Activated naive CD8-positive, alpha-beta T cell treated with anti-CD3 and anti-CD28 coated beads for 36 hours (primary cell): ENCODE measurements at regions not wholly inside any gene's neighbourhood (a gene's known extent, or its start where the extent isn't known, plus 50 kb on each side); places are given as distances from the start of the nearest gene placed in this dataset.
A peak's percentile ranks its signal among the peaks of the same experiment; 100 is the strongest.

Experiments used
- DNase-seq: peaks from one replicate; pipeline ENCODE4 v3.0.0; 2021
- H3K27ac Mint-ChIP-seq: one replicate; pipeline ENCODE4 v1.8.0; 2022; ENCODE audit warnings: mild to moderate bottlenecking, moderate library complexity, mixed read lengths
- H3K27me3 Mint-ChIP-seq: one replicate; pipeline ENCODE4 v1.8.0; 2022; ENCODE audit warnings: mild to moderate bottlenecking, mixed read lengths
- H3K36me3 Mint-ChIP-seq: one replicate; pipeline ENCODE4 v1.8.0; 2021; ENCODE audit warnings: mild to moderate bottlenecking, mixed read lengths
- H3K4me1 Mint-ChIP-seq: one replicate; pipeline ENCODE4 v1.8.0; 2021; ENCODE audit warnings: mixed read lengths
- H3K4me3 Mint-ChIP-seq: one replicate; pipeline ENCODE4 v1.8.0; 2022; ENCODE audit warnings: mild to moderate bottlenecking, moderate library complexity, mixed read lengths
- H3K9me3 Mint-ChIP-seq: one replicate; pipeline ENCODE4 v1.8.0; 2022; ENCODE audit warnings: mixed read lengths

DNA sequence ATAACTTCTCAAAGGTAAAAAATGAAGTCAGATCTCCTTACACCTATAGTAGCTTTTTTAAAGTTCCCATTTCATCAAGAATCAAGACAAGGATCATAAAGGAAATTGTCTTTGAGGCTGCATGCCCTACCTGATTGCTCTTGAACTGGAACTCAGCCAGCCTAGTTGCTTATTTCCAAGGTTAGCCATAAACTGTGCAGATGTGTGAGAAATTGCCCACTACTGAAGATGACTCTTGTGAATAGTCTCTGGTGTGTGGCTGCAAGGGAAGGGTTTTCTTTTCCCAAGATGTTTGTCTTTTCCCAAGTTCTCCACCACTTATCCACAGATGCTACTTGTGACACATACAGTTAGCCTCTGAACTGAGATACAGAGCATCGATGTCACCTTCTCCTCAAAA, 81.7 kb upstream of the DUSP10 start:
- DNase-seq = no peak
- H3K27ac Mint-ChIP-seq = no peak overlapping the region
- peaks cover 37% of the 10 kb centered on the region for H3K4me1 Mint-ChIP-seq
- H3K36me3 Mint-ChIP-seq = peaks cover 8% of the 10 kb centered on the region
- peaks cover 5% of the 10 kb centered on the region for H3K9me3 Mint-ChIP-seq
- H3K4me3 Mint-ChIP-seq = no peak overlapping the region
- peaks cover 3% of the 10 kb centered on the region for H3K27me3 Mint-ChIP-seq

DNA sequence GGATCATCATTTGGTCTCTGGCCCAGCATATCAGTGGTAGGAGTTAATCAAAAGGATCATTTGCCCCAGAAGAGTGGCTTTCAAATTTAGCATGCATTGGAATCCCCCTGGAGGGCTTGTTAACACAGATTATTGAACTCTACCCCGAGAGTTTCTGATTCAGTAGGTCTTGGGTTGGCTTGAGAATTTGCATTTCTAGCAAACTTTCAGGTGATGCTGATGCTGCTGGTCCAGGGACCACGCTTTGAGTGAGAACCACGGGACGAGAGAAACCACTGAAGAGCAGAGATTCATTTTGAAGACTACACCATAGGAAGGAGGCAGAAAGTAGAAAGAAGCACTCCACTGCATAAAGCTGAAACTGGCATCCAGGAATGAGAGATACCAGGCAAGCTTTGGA, 81.3 kb upstream of the DUSP10 start:
- Mint-ChIP-seq H3K4me1 (peaks cover 34% of the 10 kb centered on the region), H3K27ac (no peak overlapping the region), H3K27me3 (peaks cover 3% of the 10 kb centered on the region), H3K9me3 (peaks cover 5% of the 10 kb centered on the region), H3K4me3 (no peak overlapping the region), H3K36me3 (peaks cover 6% of the 10 kb centered on the region)
- no peak for DNase-seq

DNA sequence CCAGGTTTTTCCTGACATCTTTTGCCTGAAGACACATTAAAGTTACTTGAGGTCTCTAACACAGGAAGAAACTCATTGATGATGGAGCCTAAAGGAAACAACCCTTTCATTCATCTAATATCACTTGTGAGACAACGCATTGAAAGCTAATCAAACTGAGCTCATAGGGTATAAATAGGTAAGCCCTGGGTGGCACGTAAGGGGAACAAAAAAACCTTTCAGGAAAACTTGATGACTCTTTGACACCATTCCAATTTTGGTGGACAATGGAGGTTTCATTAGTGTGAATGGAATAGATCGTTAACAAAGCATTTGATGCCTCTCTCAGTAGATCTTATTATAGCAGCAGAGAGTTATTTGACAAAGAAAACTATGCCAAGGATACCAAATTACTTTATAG, 80.7 kb upstream of the DUSP10 start:
- H3K9me3 Mint-ChIP-seq = peaks cover 5% of the 10 kb centered on the region
- peaks cover 30% of the 10 kb centered on the region for H3K4me1 Mint-ChIP-seq
- H3K27ac Mint-ChIP-seq = no peak overlapping the region
- H3K27me3 Mint-ChIP-seq = peaks cover 3% of the 10 kb centered on the region
- DNase-seq = no peak
- no peak overlapping the region for H3K4me3 Mint-ChIP-seq
- peaks cover 6% of the 10 kb centered on the region for H3K36me3 Mint-ChIP-seq

DNA sequence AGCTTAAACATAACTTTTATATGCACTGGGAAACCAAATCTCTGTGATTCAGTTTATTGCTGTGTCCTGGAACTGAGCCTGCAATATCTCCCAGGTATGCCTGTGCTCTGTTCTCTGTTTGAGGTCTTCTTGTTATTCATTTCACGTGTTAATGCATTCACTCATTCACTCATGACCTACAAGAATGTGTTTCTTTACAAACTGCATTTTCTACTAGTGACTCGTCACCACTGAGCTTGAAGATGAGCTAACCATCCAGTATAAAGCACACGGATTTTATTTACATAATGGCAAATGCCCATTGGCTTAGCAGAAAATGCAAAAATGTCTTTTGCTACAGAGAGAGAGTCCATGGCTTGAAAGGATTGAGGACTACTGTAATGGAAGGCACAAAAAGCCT, 75.0 kb upstream of the DUSP10 start:
- H3K9me3 Mint-ChIP-seq = no peaks in the 10 kb centered on the region
- H3K4me3 Mint-ChIP-seq = no peak overlapping the region
- no peak overlapping the region for H3K27ac Mint-ChIP-seq
- H3K4me1 Mint-ChIP-seq = no peaks in the 10 kb centered on the region
- H3K36me3 Mint-ChIP-seq = no peaks in the 10 kb centered on the region
- H3K27me3 Mint-ChIP-seq = no peaks in the 10 kb centered on the region
- no peak for DNase-seq

DNA sequence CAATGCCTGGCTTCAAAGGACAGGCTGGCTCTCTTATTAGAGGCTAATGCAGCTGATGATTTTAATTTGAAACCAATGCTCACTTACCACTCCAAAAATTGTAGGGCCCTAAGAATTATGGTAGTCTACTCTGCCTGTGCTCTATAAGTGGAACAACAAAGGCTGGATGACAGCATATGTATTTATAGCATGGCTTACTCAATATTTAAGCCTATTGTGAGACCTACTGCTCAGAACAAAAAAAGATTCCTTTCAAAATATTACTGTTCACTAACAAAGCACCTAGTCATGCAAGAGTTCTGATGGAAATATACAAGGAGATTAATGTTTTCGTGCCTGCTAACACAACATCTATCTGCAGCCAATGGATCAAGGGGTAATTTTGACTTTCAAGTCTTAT, 73.8 kb upstream of the DUSP10 start:
- H3K27me3 Mint-ChIP-seq = no peaks in the 10 kb centered on the region
- H3K27ac Mint-ChIP-seq = no peak overlapping the region
- H3K4me3 Mint-ChIP-seq = no peak overlapping the region
- no peaks in the 10 kb centered on the region for H3K9me3 Mint-ChIP-seq
- peaks cover 4% of the 10 kb centered on the region for H3K36me3 Mint-ChIP-seq
- no peak for DNase-seq
- peaks cover 8% of the 10 kb centered on the region for H3K4me1 Mint-ChIP-seq

DNA sequence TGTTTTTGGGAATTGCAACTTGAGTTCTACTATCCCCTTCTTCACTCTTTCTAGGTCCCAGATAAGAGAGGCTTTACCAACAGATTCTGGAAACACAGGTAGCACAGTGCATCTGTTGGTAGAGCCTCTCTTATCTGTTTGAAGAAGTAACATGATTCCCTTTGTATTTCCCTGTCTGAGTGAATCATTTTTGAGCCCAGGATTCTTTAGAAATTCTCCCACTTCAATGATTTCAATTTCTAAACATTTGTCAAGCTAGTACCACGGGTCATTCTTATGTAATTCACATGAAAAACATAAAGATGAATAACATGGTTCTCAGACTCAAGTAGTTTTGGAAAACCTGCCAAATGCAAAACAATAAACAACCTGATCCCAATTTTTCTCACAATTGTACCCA, 72.0 kb upstream of the DUSP10 start:
- Mint-ChIP-seq H3K4me1 (peaks cover 26% of the 10 kb centered on the region), H3K9me3 (peaks cover 2% of the 10 kb centered on the region), H3K4me3 (no peak overlapping the region), H3K27me3 (no peaks in the 10 kb centered on the region), H3K36me3 (peaks cover 14% of the 10 kb centered on the region), H3K27ac (no peak overlapping the region)
- DNase-seq = no peak

DNA sequence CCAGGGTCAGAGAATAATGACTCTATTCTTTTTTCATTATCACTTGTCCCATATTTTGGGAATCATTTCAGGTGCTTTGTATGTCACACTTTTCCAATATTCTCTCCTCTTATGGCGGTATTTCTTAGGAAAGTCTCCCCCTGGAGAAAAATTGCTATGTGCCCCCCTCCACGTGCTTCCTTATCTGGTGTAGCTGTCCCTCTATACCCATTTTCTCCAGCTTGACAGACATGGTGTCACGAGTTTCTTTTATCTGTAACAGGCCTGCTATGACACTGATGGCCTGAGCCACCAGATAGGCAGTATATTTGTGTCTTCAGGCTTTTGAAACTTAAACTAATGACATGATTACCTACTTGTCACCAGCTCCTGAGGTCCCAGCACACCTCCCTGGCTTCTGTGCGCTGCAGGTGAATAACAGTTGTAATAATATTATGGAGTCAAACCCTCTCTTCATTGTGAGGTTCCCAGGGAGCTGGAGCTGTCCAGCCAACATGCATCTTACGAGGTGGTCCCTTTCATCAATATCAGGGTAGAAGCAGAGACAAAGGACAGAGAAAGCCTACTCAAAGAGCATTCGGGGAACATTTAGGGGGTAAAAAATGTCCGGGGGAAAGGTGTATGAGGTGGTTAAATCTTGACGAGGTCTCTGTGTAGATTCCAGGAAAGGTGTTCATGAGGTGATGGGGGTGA, 71.2 kb upstream of the DUSP10 start:
- H3K4me3 Mint-ChIP-seq = no peak overlapping the region
- H3K27me3 Mint-ChIP-seq = no peaks in the 10 kb centered on the region
- H3K9me3 Mint-ChIP-seq = peaks cover 3% of the 10 kb centered on the region

DNA sequence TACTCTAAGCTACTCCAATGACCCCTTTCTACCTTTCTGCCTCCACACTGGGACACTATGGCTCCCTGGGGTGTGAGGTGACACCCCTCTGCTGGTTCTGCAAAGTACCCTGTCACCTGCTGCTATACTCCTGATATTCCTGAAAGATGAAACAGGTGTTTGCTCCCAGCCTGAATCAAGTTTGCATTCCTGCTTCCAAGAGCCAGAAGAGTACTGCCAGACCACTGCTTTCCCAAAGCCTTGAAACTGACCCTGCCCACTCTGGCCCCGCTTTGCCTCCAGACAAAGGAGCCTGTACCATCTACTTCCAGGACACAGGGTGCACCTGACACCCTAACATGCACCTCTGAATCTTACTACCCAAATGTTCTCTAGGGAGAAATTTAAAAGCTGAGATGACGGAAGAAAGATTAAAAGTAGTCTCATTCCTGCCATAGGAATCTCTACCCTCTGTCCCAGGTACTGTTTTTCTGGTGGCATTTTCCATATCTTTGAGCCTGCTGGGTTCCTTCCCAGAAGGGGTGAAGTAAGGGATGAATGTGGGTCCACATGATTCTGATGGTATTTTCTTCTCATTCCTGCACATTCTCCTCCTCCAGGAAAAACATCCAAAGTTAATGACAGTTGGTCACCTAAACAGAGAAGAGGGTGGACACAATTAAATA, 70.3 kb upstream of the DUSP10 start:
- peaks cover 32% of the 10 kb centered on the region for H3K4me1 Mint-ChIP-seq
- peaks cover 3% of the 10 kb centered on the region for H3K9me3 Mint-ChIP-seq
- DNase-seq = no peak
- no peak overlapping the region for H3K4me3 Mint-ChIP-seq
- peaks cover 17% of the 10 kb centered on the region for H3K36me3 Mint-ChIP-seq
- no peak overlapping the region for H3K27ac Mint-ChIP-seq
- no peaks in the 10 kb centered on the region for H3K27me3 Mint-ChIP-seq

More for the DNA sequence above, 71.2 kb upstream of the DUSP10 start:
- no peak for DNase-seq
- peaks cover 16% of the 10 kb centered on the region for H3K36me3 Mint-ChIP-seq
- H3K27ac Mint-ChIP-seq = no peak overlapping the region
- H3K4me1 Mint-ChIP-seq = peaks cover 31% of the 10 kb centered on the region

DNA sequence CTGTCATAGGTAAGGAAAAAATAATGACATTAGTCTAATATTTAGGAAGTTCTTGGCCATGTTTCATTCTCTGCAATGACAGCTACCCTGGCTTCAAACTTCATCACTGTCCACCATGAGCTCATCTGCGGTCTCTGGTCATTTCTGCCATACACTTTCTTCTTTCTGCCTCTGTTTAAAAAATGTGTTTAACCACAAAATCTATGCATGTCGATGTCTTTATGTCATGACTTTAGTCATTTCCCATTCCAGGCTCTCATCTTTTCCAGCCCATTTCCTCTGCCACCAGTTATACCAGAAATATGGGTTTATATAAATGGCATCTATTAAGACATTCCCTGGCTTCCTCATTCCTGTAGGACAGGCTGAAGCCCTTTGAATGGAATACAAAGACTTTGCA, 68.5 kb upstream of the DUSP10 start:
- DNase-seq = no peak
- Mint-ChIP-seq H3K36me3 (peaks cover 17% of the 10 kb centered on the region), H3K4me3 (no peak overlapping the region), H3K4me1 (peaks cover 32% of the 10 kb centered on the region), H3K9me3 (peaks cover 3% of the 10 kb centered on the region), H3K27me3 (peaks cover 4% of the 10 kb centered on the region), H3K27ac (peak overlapping the region; percentile 90)

DNA sequence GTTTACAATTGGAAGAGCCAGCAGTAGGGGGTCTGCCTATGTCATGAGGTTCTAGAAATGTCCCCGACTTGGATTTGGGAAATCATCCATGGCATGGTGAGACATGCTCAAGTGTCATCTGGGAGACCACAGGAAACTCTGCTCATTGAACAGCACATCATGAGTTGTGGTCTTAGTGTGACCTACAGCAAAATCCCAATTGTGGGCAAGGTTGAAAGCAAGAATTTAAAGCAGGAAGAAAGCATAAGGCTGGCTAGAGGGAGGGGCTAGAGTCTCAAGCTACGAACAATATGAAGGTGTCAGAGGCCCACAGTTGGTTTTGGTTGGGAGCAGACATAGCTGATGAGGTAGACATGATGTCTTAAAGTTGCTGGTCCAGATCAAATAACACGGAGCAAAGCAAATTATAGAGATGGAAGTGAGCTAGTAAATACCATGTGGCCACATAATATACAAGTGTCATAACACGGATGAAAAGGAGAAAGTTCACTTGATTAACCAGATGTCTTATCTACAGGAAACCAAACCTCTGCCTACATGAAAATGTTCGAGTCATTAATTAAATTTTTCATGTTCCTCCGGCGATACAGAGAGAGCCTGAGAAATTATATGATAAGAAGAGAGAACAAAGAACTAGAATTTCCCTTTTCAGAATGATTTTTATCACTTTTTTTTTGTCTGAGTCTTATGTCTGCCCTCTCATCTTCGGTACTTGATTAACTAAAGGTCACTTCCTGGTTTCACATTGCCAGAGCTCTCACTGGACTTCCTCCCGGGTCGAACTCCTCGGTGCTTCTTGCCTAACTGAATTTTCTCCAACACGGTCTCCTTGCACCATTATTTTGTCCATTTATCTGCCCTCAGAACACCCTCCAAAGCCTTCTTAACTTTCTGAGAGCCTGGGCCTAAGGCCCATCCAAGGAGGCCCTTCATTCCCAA, 67.5 kb upstream of the DUSP10 start:
- Mint-ChIP-seq H3K27ac (peak overlapping the region; percentile 90), H3K4me3 (peak overlapping the region; percentile 1), H3K9me3 (peaks cover 3% of the 10 kb centered on the region), H3K36me3 (peaks cover 17% of the 10 kb centered on the region), H3K4me1 (peaks cover 38% of the 10 kb centered on the region), H3K27me3 (peaks cover 4% of the 10 kb centered on the region)
- no peak for DNase-seq

DNA sequence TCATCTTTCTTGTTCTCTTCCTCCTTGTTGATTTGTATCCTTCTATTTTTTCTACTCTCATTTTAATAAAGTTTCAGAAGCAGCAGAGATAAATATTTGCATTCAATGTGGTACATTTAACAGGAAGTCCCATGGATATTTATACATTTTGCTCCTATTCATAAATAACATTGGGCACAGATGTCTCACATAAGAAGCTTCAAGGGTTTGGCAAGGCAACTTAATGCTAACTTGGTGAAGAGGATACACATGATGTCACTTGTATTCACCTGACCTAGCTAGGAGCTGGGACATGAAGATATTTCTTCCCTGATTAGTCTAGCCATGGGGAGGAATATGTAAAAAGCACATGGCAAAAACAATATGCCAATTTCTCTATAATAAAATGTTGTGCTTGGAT, 65.1 kb upstream of the DUSP10 start:
- H3K4me3 Mint-ChIP-seq = no peak overlapping the region
- H3K4me1 Mint-ChIP-seq = peaks cover 42% of the 10 kb centered on the region
- H3K36me3 Mint-ChIP-seq = peaks cover 17% of the 10 kb centered on the region
- peaks cover 4% of the 10 kb centered on the region for H3K27me3 Mint-ChIP-seq
- no peak overlapping the region for H3K27ac Mint-ChIP-seq
- peaks cover 3% of the 10 kb centered on the region for H3K9me3 Mint-ChIP-seq
- DNase-seq = no peak

DNA sequence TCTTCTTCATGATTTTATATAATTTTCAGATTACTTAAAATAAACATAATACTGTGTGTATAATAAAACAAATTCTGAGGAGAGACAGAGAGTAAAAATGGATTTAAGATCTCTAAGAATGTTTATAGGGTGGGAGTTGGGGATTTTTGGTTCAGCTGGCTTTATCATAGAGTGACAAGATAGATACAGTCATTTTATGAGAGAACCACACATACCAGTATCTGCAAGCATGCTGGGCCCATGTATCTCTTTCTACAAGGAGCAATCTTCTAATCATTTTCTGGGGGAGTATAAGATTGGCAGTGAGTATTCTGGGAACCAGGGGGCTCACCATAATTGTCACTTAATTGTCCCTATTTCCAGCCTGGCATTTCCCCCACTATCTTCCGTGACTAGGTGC, 64.3 kb upstream of the DUSP10 start:
- H3K9me3 Mint-ChIP-seq = peaks cover 3% of the 10 kb centered on the region
- peaks cover 4% of the 10 kb centered on the region for H3K27me3 Mint-ChIP-seq
- peaks cover 17% of the 10 kb centered on the region for H3K36me3 Mint-ChIP-seq
- DNase-seq = no peak
- no peak overlapping the region for H3K4me3 Mint-ChIP-seq
- no peak overlapping the region for H3K27ac Mint-ChIP-seq
- H3K4me1 Mint-ChIP-seq = peaks cover 43% of the 10 kb centered on the region

DNA sequence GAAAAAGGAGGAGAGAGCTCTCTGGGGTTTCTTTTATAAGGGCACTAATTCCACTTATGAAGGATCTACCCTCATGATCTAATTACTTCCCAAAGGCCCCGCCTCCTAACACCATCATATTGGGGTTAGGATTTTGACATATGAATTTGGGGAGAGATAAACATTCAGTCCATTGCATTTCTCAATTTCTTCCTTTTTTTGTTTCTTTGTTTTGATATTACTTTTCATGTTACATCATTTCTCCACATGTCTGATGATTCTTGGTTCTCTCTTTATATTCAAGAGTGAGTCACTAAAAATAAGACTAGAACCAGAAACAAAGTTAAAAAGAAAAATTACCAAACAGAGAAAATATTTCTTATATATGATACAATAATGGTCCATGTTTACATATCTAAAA, 63.2 kb upstream of the DUSP10 start:
- H3K4me3 Mint-ChIP-seq = no peak overlapping the region
- H3K4me1 Mint-ChIP-seq = peaks cover 34% of the 10 kb centered on the region
- H3K9me3 Mint-ChIP-seq = peaks cover 6% of the 10 kb centered on the region
- H3K36me3 Mint-ChIP-seq = peaks cover 12% of the 10 kb centered on the region
- H3K27ac Mint-ChIP-seq = no peak overlapping the region
- DNase-seq = no peak
- H3K27me3 Mint-ChIP-seq = peaks cover 4% of the 10 kb centered on the region

DNA sequence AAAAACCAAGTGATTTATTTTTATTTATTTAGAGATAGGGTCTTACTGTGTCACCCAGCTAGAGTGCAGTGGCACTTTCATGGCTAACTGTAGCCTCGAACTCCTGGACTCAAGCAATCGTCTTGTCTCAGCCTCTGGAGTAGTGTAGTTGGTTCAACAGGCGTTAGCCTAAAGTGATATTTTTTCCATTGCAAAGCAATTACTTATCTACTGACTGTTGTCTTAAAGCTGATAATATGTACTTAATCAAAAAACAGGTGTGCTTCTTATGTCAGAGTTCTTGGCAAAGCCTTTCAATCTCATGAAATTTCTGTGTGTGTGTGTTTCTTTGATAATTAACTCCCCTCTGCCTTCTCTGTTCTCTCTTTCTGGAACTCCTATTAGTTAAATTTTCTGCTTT, 62.4 kb upstream of the DUSP10 start:
- Mint-ChIP-seq H3K4me1 (peaks cover 26% of the 10 kb centered on the region), H3K27ac (no peak overlapping the region), H3K27me3 (peaks cover 4% of the 10 kb centered on the region), H3K36me3 (peaks cover 15% of the 10 kb centered on the region), H3K4me3 (no peak overlapping the region), H3K9me3 (peaks cover 10% of the 10 kb centered on the region)
- no peak for DNase-seq

DNA sequence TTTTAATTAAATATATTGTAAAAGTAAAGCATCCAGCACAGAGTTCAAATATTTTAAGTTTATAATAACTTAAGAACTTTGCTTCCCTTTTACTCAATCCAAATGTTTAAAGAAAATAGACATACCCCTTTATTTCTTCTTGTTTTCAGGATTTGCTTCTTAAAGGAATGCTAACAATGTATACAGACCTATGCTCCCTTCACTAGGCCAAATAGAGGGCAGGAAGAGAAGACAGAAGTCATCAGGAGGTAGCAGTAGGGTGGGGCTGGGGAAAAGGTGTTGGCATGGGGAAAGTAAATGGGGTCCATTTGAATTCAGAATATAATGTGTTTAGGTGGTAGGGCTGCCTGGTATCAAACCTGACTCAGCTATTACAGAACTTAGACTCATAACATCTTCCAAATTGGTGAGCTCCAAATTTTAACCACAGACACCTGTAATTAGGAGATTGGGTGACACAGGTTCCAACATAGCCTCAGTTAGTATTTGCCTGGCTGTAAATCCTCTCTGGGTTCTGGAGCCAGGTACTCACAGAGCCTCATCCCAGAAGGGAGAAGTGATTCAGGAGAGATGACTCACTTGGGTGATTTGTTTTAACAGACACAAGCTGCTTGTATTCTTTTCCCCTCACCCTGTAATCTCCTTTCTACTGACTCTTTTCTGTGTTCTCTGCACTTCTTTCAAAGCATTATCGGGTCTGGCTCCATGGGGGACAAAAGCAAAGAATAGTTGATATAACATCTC, 60.1 kb upstream of the DUSP10 start:
- Mint-ChIP-seq H3K9me3 (peaks cover 7% of the 10 kb centered on the region), H3K27ac (no peak overlapping the region), H3K4me3 (no peak overlapping the region), H3K27me3 (peaks cover 3% of the 10 kb centered on the region), H3K4me1 (peaks cover 16% of the 10 kb centered on the region), H3K36me3 (peaks cover 11% of the 10 kb centered on the region)
- DNase-seq = no peak
